DMS79 (cell line): ENCODE measurements at regions not wholly inside any gene's neighbourhood (a gene's known extent, or its start where the extent isn't known, plus 50 kb on each side); places are given as distances from the start of the nearest gene placed in this dataset.
"Not testable (repeated sequence)": the region's sequence is repeated elsewhere in the genome, so short reads cannot be mapped to it uniquely, and the experiment has no call there.

Experiments used
- DNase-seq: peaks from one replicate; lab custom pipeline; 2025; lab: John Stamatoyannopoulos, UW

DNA sequence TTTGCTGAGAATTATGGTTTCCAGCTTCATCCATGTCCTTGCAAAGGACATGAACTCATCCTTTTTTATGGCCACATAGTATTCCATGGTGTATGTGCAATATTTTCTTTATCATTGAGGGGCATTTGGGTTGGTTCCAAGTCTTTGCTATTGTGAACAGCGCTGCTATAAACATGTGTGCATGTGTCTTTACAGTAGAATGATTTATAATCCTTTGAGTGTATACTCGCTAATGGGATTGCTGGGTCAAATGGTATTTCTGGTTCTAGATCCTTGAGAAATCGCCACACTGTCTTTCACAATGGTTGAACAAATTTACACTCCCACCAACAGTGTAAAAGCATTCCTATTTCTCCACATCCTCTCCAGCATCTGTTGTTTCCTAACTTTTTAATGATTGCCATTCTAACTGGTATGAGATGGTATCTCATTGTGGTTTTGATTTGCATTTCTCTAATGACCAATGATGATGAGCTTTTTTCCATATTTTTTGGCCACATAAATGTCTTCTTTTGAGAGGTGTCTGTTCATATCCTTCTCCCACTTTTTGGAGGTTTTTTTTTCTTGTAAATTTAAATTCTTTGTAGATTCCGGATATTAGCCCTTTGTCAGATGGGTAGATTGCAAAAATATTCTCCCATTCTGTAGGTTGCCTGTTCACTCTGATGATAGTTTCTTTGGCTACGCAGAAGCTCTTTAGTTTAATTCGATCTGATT, 180.1 kb downstream of the PLPPR4 start:
- DNase-seq: not testable (repeated sequence)

DNA sequence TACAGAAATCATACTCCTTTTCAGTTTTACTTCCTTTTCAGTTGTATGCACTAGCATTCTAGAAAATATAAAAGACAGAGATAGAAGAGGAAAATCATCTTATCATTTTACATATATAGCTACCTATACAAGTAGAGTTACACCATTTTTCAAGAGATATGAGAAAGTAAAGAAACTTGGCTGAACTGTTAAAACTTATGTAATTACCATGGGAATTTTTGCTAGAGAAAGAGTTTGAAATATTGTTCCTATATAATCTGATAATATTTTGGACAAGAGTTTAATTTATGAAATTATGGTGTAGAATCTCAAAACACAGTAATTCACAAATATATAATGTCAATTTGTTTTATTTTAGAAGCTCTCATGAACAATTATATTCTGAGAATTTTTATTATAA, 180.8 kb downstream of the PLPPR4 start:
- DNase-seq: no peak

DNA sequence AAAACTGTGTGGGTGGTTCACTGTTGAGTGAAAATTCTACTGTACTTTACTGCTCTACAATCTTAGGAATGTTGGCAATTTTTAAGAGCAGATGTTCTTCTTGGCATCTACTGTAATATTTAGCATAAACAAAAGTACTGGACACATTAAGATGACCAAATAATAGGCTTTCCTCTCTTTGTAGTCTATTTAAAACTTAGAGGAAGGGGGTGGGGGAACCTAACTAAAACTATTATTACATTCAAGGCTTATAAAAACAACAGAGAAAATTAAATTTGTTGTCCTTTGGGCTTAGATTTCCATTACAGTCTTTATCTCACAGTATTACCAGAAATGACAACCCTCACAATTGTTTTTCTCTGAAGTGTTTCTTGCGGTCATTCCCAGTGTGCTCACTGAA, 181.2 kb downstream of the PLPPR4 start:
- no peak for DNase-seq

GRCh38 chr1:99447721-99448120, 183.4 kb downstream of the PLPPR4 start:
- no peak for DNase-seq

DNA sequence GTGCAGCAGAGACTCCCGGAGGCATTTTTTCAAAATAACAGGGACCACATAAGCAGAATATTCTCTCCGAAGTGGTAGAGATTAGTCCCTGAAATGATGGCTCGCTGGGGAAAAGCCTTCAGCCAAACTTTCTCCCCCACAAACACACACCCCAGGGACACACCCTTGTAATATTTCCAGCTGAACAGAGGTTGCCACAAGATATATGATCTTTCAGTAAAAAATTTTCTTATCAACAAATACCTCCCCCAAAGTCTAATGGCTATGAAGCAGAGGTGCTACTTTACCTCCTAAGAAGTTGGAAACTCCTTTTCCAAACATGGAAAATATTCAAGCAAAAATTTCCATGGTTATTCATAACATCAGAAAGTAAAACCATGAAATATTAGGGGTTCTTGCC, 190.2 kb upstream of the PALMD start:
- no peak for DNase-seq

- no peak for DNase-seq
These were observed 189.4 kb upstream of the PALMD start for GRCh38 chr1:99456536-99456935.

DNA sequence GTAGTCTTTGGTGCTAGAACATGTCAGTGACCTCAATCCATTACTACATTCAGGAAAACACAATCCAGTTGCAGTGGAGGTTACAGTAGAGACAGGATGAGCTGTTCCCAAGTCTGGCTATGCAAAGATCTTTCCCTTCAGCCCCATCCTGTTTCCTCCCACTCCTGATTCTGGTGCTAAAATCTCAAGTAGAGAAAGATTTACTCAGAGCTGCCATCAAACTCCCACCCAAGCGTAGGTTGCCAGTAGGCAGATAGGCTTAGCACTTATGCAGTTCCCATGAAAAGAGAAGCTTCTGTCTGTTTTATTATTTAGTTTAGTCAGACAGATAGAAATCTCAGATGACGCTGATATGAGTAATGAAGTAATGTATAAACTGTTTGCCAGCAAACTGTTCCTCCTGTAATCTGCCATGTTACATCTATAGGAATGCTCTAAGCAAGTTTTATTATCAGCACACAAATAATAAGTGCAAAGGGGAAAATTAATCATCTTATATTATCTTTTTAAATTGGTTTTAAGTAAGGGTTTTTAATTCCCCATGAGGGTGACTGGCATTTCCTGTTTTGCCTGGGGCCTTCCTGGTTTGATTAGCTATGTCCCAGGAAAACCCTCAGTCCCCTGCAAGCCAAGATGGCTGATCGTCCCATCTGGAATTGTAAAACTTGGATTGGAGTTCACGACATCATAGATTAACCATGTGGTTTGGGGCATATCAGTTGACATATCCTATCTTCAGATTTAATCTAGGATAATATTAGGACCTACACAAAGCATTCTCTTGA, 188.3 kb upstream of the PALMD start:
- DNase-seq: no peak

DNA sequence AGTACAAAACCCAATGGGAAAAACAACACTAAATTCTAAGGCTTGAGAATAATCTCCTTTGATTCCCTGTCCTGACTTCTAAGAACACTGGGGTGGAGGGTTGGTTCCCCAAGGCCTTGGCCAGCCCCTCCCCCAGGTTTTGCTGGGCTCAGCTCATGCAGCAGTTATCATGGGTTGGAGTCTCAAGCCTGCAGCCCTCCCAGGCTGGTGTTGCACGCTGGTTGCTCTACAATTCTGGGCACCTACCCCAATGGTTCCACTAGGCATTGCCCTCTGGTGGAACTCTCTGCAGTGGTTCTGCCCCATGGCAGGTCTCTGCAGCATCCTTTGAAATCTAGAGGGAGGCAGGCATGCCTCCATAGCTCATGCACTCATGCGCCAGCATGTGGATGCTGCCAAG, 184.4 kb upstream of the PALMD start:
- no peak for DNase-seq

DNA sequence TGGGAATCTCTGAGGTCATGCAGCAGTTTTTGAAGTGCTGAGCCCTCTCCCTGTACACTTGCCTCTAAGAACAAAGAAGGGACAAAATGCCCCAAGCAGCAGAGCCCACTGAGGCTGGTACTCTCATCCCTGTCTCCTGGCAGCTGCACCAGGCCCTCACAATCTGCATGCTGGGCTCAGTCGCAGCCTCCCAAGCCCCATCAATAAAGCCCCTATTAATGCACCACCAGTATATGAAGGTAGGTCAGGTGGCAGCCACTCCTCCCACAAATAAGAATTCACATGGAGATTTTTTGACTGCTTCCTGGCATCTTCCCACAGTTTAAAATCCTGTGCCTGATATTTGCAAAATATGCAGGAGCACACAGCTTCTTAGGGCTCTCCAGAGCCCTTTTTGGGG, 181.2 kb upstream of the PALMD start:
- DNase-seq: no peak

GRCh38 chr1:99465176-99465900, 180.6 kb upstream of the PALMD start:
- DNase-seq: no peak

GRCh38 chr1:99467645-99468044, 178.3 kb upstream of the PALMD start:
- no peak for DNase-seq

GRCh38 chr1:99469550-99469971, 176.4 kb upstream of the PALMD start:
- no peak for DNase-seq

GRCh38 chr1:99472893-99473292, 173.0 kb upstream of the PALMD start:
- no peak for DNase-seq

- DNase-seq: no peak
These were observed 171.5 kb upstream of the PALMD start for GRCh38 chr1:99474350-99474893.

DNA sequence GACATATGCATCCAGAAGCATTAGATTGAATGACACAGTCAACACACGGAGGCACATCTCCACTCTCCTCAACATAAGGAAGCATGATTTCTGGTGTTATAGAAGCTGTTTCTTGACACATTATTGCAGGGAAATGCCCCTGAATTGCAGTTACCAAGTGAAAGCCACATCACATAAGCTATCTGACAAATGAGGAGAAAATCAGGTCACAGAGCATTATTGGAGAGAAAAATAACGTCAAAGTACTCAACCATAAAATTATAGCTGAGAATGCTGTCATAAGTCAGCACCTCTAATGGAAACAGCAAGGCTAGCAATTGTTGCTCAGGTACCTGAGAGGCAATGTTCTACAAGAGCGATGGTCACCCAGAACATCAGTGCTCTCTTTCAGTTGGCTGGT, 169.9 kb upstream of the PALMD start:
- no peak for DNase-seq

GRCh38 chr1:99481391-99481996, 164.4 kb upstream of the PALMD start:
- DNase-seq: peak; percentile 50

DNA sequence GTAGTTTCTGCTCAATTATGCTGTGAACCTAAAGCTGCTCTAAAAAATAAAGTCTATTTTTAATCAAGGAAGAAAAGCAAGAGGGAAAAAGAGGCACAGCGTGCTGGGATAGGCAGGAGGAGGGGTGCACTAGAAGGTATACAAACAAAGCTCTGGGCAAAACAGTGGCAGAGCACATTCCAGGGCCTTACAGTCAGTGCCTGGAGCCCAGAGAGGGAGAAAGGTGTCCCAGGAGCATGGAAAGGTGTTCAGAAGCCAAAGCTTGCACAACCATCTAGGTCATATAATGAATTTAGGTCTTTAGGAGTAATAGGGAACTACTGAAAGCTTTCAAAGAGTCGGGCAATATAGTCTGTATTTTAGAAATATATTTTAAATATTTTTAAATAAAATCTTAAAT, 163.6 kb upstream of the PALMD start:
- DNase-seq: no peak

GRCh38 chr1:99482750-99483149, 163.2 kb upstream of the PALMD start:
- no peak for DNase-seq

DNA sequence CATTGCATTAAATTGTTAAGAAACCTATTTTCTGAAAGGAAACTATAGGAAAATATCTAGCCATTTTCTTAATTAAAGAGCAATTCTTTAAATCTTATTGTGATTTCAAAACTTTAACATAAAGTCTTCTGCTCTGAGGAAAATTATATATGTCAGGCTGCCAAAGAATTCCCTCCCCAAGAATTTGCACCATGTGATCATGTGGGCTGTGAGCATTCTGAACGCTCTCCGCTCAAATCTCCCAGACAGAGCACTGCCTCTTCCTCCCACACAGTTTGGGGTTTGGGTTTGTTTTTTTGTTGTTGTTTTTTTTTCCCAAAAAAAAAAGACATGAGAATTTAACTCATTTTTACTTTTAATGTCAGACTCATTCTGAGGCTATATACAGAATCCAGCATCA, 155.9 kb upstream of the PALMD start:
- DNase-seq: no peak

GRCh38 chr1:99496067-99496466, 149.8 kb upstream of the PALMD start:
- no peak for DNase-seq

GRCh38 chr1:99497690-99498089, 148.2 kb upstream of the PALMD start:
- no peak for DNase-seq

DNA sequence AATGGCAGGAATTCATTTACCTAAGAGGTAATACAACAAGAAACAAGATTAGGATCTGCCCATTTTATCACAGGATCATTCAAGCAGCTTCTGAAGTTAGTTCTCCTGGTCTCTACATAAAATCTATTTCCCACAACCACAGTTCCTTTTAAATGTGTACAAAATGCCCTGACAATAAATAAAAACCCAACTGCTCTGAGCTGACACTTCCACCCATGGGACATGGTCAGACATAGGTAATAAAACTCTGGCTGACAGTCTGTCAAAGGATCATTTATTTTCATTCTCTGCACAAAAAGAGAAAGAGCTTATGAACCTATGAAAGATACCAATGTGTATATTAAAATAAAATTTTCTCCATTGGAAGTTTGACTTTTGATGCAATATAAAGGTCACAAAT, 145.4 kb upstream of the PALMD start:
- no peak for DNase-seq
